Testis (tissue), 2 donors: ENCODE measurements at regions not wholly inside any gene's neighbourhood (a gene's known extent, or its start where the extent isn't known, plus 50 kb on each side); places are given as distances from the start of the nearest gene placed in this dataset.

Source experiments
- CTCF ChIP-seq, 3 experiments: fragments of 450-650 bp in 2 of 3; fragments of 200-600 bp in 1 of 3; sonication (generic) in 1 of 3; IDR thresholded peaks; one replicate each; pipeline ENCODE4 v1.5.1; 2016 to 2019; ENCODE audit warnings: antibody characterized with exemption in 3 of 3, mild to moderate bottlenecking in 2 of 3, moderate library complexity in 1 of 3
- POLR2A ChIP-seq: fragments of 450-650 bp; IDR thresholded peaks from one replicate; pipeline ENCODE4 v1.6.1; 2017; ENCODE audit warnings: antibody characterized with exemption, mild to moderate bottlenecking, moderate library complexity

GRCh38 chr17:71986886-71987285 is 133.9 kb upstream of the SOX9 start:
- TF ChIP-seq CTCF (IDR thresholded peaks at IDR 0.05) (no peak), POLR2A (no peak)
